ENCODE measurements at regions not wholly inside any gene's neighbourhood (a gene's known extent, or its start where the extent isn't known, plus 50 kb on each side); places are given as distances from the start of the nearest gene placed in this dataset.

DNA sequence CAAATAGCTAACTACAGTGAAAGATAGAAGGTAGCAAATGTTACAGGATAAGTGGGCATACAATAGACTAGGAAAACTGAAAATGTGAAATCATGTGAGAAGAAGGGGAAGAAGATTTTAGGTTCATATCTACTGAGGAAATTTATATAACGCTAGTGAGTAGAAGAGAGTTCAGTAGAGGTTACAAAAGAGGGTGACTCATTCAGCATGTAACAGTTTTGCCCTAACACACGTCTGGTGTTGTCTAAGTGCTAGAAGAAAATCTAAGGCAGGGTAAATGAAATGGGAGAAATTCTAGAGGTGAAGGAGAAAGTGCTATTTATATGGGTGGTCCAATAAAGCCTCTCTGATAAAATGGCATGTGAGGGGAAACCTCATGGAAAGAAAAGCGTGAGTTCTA is 731.4 kb upstream of the POT1 start:
- DNase-seq, result no peak

DNA sequence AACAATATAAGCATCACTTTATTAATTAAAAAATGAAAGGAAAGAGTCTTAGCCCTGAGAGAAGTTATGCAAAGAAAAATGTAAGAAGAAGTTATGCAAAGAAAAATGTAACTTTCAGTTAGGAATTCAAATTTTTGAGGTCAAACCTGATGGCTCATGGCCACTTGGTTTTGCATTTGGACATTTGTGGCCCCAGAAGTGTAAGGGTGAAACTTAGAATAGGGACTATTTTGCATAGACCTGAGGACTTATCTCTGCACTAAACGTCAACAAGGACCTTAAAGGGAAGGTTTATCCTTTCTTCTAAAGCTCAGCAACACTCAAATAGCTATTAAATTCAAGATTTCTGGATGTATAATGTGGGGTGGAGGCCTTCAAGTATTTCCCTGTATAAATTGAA is 724.5 kb upstream of the POT1 start:
- no peak for DNase-seq

DNA sequence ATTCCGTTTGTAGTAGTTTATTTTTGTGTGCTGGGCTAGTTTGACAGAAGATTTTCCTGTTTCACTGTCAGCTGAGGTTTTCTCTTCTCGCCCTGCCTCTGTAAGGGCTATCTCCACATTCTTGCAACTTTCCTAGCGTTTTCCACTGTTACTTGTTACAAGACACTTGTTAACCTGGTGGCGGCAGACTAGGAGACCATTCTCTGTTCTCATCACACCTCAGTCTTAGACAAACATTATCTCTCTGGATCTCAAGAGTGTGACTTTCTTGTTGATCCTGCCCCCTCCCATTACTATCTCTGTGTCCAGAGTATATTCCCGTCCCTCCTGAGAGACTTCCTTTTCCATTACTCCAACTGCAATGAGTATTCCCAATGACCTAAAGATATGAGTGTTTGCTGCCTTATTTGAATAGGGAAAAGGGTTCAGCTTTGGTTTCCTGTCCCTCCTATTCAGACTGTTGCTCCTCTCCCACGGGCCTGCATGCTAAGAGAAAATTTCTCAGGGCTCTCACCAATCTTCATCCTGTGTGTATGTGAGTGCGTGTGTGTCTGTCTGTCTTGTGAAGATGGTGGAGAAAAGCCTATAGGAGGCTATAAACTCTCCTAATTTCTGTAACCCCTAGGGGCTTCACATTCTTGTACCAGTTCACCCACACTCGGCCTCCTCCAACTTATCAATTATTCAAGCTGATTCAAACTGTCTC is 722.4 kb upstream of the POT1 start:
- DNase-seq, result no peak

DNA sequence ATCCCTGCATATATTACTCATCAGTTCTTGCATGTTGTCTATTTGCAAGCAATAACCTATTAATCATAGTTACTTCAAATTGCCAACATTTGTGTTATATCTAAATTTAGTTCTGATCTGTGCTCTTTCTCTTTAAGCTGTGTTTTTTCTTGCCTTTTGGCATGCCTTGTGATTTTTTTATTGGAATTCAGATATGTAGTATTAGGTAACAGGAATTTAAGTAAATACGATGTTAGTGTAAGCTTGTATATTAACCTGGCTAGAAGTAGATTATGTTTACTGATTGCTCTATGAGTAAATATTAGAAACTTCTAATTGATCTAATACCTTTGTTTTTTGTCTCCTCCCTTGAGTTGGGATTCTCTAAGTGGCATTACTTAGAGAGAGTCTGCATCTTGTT is 718.9 kb upstream of the POT1 start:
- DNase-seq, result no peak

DNA sequence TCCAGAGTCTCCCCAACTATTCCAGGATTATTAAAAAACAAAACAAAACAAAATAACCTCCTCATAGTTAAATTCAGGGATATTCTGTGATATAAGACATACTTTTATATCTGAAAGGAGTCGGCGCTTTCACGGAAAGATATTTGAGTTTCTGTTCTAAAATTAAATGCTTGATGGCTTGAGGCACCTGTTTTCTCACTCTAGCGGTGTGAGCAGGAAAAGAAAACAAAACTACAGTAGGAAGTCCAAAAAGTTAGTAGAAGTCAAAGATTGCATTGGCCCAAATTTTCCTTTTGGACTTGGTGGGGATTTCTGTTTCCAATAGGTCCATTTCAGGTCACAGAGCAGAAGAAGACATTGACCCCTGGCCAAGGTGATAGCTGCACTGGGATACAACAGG is 716.1 kb upstream of the POT1 start:
- DNase-seq, result no peak

DNA sequence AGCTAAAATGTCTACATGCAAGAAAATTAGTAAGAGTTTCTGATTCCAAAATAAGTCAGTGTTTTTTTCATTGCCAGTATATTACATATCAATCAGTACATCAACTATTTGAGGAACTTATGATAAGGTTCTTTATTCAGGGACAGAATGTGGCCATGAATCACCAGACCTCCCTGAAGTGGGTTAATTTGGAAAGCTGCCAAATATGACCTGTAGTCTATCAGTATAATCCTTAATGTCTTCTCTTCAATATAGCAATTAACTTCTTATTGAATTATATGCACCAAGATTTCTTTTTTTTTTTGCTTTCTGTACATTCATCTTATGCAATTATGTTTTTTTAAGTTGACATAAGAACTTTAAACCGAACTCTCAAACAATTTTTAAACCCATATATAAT is 714.5 kb upstream of the POT1 start:
- no peak for DNase-seq

DNA sequence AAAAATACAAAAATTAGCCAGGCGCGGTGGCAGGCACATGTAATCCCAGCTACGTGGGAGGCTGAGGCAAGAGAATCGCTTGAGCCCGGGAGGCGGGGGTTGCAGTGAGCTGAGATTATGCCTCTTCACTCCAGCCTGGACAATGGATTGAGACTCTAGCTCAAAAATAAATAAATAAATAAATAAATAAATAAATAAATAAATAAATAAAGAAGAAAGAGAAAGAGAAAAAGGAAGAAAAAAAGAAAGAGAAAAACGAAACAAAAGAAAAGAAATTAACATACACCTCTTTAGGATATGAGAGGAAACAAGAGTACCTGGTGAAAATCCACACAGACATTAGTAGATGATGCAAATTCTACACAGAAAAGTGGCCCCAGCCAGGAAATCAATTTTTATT is 713.7 kb upstream of the POT1 start:
- DNase-seq, result no peak

DNA sequence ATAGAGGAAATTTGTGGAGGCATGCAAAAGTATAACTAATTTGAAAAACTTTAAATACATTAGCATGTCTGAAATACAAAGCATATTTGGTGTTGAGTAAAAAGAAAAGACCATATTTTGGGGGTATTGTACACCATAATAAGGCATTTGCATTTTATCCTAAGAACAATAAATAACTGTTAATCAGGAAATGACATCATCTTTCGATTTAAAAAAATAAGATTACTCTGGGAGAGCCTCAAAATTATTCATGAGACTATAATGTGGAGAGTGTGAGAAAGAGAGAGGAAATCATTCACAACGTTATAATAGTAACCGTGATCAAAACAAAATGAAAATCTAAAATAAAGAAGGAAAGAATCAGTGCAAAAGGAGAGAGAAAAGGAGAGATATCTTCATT is 712.3 kb upstream of the POT1 start:
- no peak for DNase-seq

DNA sequence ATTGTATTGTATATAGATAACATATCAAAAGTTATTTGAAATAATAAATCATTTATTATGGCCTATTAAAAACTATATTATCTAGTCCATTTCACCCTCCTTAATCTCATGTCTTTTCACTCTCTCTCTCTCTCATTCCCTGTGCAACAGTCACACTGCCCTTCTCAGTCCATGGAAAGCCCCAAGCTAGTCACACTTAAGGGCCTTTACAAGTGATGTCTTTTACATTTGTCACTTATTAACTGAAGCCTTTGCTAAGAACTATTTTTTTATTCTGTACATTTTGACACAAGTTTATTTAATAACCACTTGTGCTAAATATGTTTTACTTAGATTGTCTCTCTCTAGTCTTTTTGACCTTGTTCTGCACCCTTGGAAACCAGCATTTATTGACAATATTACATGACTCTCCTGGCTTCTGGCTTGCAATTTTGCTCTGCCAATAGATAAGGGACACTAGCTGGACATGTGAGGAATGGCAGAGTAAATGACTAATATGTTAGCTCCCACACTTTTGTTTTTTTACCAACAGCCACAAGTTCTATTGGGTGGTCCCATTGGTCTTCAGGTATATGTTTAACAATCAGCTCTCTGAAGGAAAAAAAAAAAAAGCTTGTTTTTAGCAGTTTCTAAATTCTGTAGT is 706.8 kb upstream of the POT1 start:
- no peak for DNase-seq

DNA sequence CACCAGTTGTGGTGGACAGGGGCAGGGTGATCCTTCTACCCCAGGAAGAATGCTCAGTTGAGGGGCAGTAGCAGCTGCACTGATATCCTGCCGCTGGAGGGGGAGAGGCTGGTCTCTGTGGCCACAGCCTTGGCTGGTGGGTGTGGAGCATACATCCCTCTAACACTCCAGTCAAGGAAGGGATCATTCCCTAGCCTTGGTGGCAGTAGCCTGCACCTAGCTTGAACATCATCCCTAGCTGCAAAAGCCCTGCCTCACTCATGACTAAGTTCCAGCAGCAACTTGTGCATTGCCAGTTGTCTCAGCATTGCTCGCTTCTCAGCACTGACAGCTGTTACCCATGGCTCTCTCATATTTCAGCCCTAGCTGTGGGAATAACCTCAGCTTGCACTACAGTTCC is 688.9 kb upstream of the POT1 start:
- DNase-seq, result no peak

DNA sequence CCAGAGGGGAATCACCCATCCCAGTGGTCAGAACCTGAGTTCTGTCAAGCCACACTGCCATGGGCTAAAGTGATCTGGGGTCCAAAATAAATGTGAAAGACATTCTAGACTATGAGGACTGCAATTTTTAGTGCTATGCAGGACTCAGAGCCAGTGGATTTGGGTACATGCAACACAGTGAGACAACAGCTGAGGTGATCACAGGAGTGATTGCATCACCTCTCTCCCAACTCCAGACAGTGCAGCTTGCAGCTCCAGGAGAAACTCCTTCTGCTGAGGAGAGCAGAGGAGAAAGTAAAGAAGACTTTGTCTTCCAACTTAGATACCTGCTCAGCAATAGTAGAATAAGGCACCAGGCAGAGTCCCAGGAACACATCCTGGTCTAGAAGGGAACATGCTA is 682.0 kb upstream of the POT1 start:
- no peak for DNase-seq

DNA sequence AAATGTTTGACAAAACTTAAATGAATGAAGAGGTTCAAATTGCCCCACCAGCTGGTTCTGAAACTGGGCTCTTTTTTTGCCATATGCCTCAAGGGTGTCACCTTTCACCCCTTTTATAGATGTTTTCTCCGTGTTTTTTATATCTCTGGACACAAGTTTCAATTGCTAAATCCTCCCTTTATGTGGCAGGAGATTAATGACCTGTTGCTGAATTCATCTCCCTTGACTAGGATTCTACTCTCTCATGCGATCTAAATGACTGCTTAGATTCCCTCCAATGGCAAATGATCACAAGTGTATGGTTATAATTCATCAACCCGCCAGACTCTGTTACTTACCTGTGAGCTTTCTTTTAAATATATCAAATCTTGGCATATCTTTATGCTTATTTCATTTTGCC is 677.0 kb upstream of the POT1 start:
- no peak for DNase-seq

DNA sequence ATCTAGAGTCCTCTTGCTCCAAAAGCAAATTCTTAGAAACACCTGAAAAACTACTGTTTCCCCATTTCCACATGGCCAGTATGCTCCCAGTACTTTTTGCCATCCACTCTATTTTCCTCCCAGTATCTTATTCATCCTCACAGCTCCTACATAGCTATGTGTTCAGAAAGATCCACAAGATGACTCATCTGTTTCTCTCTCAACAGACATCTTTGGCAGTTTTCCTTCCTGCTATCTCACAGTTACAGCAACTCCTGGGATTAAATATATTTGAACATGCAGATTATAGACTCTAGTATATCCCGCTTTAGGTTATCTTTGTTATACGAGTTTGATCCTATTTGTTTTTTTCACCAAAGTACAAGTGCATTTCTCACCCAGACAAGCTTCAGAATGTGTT is 675.6 kb upstream of the POT1 start:
- no peak for DNase-seq

DNA sequence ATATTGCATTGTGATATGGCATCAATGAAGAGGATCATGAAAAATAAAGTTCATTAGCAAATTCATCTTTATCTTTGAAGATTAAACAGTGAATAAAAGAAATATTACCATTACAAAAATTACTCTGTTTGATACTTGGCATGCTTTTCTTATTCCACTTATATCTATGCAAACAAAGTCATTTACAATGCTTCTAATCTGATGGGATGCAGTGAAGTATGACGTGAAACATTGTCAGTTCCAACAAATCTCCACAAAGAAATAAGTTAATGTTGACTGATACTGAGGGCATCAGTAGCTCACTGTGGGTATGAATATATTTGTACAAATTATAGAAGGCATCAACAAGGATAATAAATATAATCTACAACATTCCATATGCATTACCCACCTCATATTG is 672.8 kb upstream of the POT1 start:
- DNase-seq, result no peak

DNA sequence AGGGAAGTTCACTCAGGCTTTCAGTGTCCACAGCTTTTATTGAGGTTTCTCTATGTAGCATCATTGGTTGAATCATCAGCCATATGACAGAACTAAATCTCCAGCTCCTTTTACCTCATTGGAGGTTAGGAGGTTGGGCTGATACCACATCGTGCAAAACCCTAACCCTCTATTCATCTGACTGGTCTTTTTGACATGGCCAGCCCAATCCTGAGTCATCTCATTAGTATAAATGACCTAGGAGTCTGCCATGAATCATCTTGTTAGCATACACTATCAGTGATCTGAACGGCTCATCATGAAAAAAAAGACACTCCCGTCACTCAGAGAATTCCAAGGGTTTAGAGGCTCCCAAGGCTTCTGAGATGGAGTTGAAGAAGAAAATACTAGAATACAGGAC is 669.8 kb upstream of the POT1 start:
- DNase-seq, result no peak

DNA sequence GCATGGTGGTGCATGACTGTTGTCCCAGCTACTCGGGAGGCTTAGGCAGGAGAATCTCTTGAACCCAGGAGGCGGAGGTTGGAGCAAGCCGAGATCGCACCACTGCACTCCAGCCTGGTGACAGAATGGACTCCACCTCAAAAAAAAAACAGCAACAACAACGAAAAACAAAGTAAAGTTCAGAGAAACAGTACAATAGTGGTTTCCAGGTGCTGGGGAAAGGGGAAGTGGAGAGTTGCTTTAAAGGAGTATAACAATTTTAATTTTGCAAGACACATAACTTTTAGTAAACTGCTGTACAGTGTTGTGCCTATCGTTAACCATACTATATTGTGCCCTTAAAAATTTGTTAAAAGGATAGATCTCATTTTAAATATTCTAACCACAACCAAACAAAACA is 662.7 kb upstream of the POT1 start:
- no peak for DNase-seq

DNA sequence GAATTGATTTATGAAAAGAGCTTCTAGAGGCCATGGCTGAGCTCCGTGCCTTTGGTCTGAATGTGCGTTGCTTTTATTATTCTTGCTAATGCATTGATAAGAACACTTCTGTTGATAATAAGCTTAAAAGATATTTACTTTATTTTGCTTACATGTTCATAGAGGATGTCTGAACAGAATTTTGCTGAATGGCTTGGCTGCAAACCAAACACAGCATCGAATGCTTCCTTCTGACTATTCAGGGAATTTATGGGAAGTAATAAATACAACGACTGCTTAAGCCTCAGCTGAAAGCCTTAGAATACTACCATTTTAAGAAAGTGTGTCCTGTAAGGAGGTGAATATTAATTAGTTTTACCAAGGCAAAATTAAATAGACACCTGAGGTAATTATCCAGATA is 643.5 kb upstream of the POT1 start:
- peak; percentile 13 for DNase-seq

DNA sequence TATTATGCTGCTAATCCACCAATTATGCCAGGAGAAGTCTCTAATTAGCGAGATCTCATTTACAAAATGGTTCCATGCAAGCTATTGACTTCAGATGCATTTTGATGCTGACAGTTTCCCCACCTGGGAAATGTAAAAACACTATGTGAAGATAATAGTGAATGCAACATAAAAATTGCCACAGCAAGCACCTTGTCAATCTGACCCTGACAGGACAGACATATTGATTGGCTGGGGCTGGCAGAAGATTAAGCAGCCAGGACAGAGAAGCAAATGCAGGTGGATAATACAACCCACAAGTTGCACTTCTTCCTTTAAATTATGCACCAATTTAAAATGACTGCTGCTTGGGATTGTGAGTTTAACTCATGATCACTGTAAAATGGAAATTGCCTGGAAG is 642.8 kb upstream of the POT1 start:
- DNase-seq, result no peak

DNA sequence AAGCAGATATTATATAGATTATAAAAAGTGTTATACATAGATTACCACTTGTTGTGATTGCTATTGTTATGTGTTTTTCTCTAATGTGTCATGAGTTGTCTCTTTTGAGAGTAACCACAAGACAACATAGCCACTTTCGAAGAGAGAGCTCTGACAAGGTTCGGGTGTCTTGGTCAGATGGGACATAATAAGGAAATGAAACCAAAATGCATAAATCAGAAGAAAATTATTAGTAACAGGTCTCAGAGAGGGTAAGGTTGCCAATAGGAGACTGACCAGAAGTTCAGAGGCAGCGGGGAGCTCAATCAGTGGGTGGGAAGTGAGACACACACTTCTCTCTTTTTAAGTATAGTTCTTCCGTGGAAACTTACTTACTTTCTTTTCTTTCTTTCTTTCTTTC is 639.2 kb upstream of the POT1 start:
- no peak for DNase-seq

DNA sequence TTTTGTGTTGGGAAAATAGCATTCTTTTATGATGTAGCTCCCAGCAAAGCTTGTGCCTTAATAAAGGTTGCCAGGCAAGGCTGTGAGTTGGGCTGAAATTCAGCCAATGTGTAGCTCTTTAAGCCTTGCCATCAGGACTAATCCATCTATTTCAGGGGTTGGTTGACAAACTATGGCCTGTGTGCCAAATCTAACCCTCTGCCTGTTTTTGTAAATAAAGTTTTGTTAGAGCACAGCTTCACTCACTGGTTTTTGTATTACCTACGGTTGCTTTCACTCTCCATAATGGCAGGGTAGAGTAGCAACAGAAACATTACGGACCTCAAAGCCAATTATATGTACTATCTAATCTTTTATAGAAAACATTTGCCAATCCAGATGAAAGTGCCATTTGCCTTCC is 638.1 kb upstream of the POT1 start:
- DNase-seq, result no peak

DNA sequence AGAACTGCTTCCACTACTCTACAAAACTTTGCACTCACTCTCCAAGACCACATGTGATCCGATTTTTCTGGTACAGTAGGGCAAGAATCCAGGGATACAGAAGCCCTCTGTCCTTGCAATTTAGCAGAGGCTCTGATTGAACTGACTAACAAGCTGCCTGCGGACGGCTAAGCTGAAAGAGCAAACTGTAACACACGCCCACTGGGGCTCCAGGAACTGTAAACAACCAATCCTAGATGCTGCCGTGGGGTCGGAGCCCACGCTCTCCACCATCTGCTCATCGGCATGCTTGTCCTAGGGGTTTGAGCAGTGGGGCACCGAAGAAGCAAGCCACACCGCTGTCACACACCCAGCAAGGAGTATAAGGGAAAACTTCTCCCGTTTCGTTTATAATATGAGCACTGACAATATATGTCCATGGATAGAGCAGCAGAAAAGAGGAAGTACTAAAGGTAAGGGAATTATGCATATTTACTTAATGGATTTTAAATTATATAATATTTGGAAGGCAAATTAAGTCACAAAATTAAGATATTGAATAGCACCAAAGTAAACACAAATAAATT is 634.4 kb upstream of the POT1 start:
- no peak for DNase-seq

DNA sequence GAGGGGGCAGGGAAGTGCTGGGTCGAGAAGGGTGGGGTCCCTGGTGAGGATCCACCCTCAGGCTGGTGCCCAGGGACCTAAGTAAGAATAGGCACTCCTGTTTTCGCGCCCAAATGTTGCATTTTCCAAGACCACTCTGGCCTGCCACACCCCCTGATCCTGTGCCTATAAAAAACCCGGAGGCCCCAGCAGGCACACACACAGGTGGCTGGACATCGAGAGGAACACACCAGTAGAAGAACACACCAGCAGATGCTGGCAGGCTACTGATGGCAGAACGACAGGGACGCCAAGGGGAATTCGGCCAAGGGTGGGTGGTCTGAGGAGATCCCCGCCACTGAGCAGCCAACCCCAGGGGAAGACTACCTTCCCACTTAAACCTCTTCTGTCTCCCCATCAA is 633.9 kb upstream of the POT1 start:
- no peak for DNase-seq

DNA sequence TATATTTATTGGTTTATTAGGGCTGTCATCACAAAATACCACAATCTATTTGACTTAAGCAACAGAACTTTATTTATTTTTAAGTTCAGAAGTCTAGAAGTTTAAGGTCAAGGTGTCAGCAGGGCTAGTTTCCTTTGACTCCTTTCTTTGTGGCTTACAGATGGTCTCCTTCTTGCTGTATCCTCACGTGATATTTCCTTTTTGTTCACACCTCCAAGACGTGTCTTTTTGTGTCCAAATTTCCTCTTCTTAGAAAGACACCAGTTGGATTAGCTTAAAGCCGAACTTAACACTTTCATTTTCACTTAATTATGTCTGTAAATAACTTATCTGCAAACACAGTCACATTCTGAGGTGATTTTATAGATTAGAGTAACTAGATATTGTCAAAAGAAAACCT is 631.4 kb upstream of the POT1 start:
- no peak for DNase-seq

DNA sequence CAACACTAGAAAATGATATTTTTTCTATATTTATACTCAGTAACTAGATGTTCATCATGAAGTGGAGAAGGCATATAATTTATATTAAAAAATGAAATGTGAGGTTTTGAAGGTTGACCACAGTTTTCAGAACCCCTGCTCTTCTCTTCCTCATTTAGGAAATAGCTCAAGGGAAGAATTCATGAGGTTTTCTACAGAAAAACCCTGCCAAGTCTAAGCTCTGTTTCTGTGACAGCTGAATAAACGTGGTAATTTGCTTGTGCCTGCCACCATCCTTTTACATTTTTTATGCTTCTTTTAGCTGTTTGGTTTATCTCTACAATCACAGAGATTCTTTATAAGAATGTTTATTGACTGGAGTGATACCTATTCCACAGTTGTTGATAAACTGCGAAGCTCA is 630.3 kb upstream of the POT1 start:
- DNase-seq, result no peak

DNA sequence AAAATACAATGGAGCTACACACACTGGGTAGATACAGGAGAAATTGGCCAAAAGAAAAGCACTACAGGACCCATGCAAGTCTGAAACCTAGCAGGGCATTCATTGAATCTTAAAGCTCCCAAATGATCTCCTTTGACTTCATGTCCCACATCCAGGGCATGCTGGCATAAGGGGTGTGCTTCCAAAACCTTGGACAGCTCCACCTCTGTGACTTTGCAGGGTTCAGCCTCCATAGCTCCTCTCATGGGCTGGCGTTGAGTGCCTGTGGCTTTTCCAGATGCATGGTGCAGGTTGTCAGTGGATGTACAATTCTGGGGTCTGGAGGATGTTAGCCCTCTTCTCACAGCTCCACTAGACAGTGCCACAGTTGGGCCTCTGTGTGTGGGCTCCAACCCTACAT is 626.3 kb upstream of the POT1 start:
- DNase-seq, result no peak

All from NCI-H1092 treated with DMSO at 0.1 percent for 48 hours (cell line).